Activated CD4-positive, alpha-beta T cell treated with anti-CD3 and anti-CD28 coated beads, Interleukin-2, amount 50 U/mL, for 16 hours (primary cell): ENCODE measurements at regions not wholly inside any gene's neighbourhood (a gene's known extent, or its start where the extent isn't known, plus 50 kb on each side); places are given as distances from the start of the nearest gene placed in this dataset.
"Not testable (repeated sequence)": the region's sequence is repeated elsewhere in the genome, so short reads cannot be mapped to it uniquely, and the experiment has no call there.

Experiments
- DNase-seq: peaks from one replicate; pipeline ENCODE4 v3.0.0-alpha.2; 2020

GRCh38 chr2:129004940-129005490 lies 686.3 kb upstream of the HS6ST1 start:
- DNase-seq: no peak

- DNase-seq: peak; percentile 5
Measured at GRCh38 chr2:129006135-129006886, 687.6 kb upstream of the HS6ST1 start.

GRCh38 chr2:129006901-129007300 lies 688.2 kb upstream of the HS6ST1 start:
- no peak for DNase-seq

- DNase-seq: no peak
Measured at GRCh38 chr2:129008055-129008880, 689.6 kb upstream of the HS6ST1 start.

- DNase-seq: no peak
Measured at GRCh38 chr2:129008881-129009554, 690.4 kb upstream of the HS6ST1 start.

GRCh38 chr2:129009555-129010146 lies 691.0 kb upstream of the HS6ST1 start:
- DNase-seq: no peak

- no peak for DNase-seq
Measured at GRCh38 chr2:129010262-129010661, 691.6 kb upstream of the HS6ST1 start.

- no peak for DNase-seq
Measured at GRCh38 chr2:129011466-129012061, 692.9 kb upstream of the HS6ST1 start.

- DNase-seq: no peak
Measured at GRCh38 chr2:129014432-129014831, 695.8 kb upstream of the HS6ST1 start.

- DNase-seq: no peak
Measured at GRCh38 chr2:129015397-129016285, 697.0 kb upstream of the HS6ST1 start.

GRCh38 chr2:129016972-129017371 lies 698.3 kb upstream of the HS6ST1 start:
- no peak for DNase-seq

GRCh38 chr2:129024796-129025195 lies 706.1 kb upstream of the HS6ST1 start:
- no peak for DNase-seq

GRCh38 chr2:129035992-129036391 lies 717.3 kb upstream of the HS6ST1 start:
- DNase-seq: no peak

- not testable (repeated sequence) for DNase-seq
Measured at GRCh38 chr2:129043677-129044076, 725.0 kb upstream of the HS6ST1 start.

GRCh38 chr2:129046475-129046874 lies 727.8 kb upstream of the HS6ST1 start:
- not testable (repeated sequence) for DNase-seq

- no peak for DNase-seq
Measured at GRCh38 chr2:129050101-129050500, 731.4 kb upstream of the HS6ST1 start.

- DNase-seq: no peak
Measured at GRCh38 chr2:129055242-129055641, 736.6 kb upstream of the HS6ST1 start.

- DNase-seq: no peak
Measured at GRCh38 chr2:129055824-129056223, 737.2 kb upstream of the HS6ST1 start.

GRCh38 chr2:129056309-129056958 lies 737.8 kb upstream of the HS6ST1 start:
- no peak for DNase-seq

GRCh38 chr2:129056959-129057317 lies 738.3 kb upstream of the HS6ST1 start:
- no peak for DNase-seq

- DNase-seq: no peak
Measured at GRCh38 chr2:129058981-129059380, 740.3 kb upstream of the HS6ST1 start.
